ENCODE measurements at regions not wholly inside any gene's neighbourhood (a gene's known extent, or its start where the extent isn't known, plus 50 kb on each side); places are given as distances from the start of the nearest gene placed in this dataset.

DNA sequence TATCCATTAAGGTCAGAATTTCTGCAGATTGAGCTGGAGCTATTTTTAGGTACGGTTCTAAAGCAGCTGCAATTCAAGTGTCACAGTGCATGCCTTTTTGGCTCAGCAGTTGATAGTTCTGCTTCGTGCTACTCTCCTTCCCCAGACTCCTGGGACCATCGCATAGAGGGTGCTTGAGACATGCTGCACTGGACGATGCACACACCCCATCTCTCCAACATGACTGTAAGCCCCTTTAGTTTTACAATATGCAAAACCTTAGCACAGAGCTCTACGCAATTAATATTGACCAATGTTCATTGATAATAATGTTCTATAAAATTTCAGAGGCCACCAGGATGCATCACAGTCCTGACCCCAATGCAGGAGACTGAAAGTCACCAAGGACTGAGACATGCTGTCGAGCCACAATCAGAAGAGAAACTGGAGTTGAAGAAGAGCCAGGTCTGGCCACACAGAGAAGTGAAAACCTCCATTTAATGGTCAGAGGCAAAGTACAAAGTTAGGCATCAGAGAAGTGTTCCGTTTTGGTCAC, 120.9 kb upstream of the ZC3H12C start:
- Mint-ChIP-seq H3K9me3 (peaks cover under 1% of the 10 kb centered on the region), H3K36me3 (no peaks in the 10 kb centered on the region), H3K27me3 (ENCODE audit: insufficient read depth, low read depth) (no peaks in the 10 kb centered on the region), H3K27ac (no peak overlapping the region), H3K4me1 (peaks cover 6% of the 10 kb centered on the region), H3K4me3 (no peak overlapping the region)
- no peak overlapping the region for H3K4me2 ChIP-seq
- H3K9me3 ChIP-seq (ENCODE audit: low read depth): no peaks in the 10 kb centered on the region
- H3F3A ChIP-seq (ENCODE audit: low read depth): no peaks in the 10 kb centered on the region
- DNase-seq (ENCODE audit: low spot score): no peak
- no peak overlapping the region for H3K9ac ChIP-seq
- H4K20me1 ChIP-seq (ENCODE audit: low read depth): no peaks in the 10 kb centered on the region
- H3K27ac ChIP-seq: no peak overlapping the region
- no peak overlapping the region for H2AFZ ChIP-seq (replicated peaks)
- H3K4me1 ChIP-seq: peaks cover 17% of the 10 kb centered on the region
- H3K79me2 ChIP-seq (ENCODE audit: low read depth): no peaks in the 10 kb centered on the region
- no peak for TF ChIP-seq CTCF (IDR thresholded peaks at IDR 0.05)
- TF ChIP-seq EZH2 (IDR thresholded peaks at IDR 0.05): no peak
- no peak for TF ChIP-seq EZH2phosphoT487 (IDR thresholded peaks at IDR 0.05)
- no peaks in the 10 kb centered on the region for H3K27me3 ChIP-seq
- no peaks in the 10 kb centered on the region for H3K36me3 ChIP-seq
- no peak overlapping the region for H3K4me3 ChIP-seq

DNA sequence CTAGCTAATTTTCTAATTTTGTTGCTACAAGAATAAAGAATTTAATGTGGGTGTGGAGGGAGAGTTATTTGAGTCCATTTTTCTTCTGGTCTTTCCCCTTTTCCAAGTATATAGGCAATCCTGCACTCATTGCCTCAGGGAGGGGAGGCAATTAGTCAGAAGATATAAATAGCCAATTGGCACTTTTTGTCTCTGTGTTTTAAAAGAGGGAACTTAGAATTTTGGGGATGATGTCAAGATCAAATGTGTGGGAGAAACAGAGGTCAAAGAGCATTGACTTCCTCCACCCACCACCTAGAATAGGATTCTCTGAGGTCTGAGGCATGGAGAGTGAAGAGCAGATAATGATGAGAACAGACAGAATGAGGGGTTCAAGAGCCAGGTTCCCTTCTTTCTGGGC, 120.3 kb upstream of the ZC3H12C start:
- no peak overlapping the region for H3K4me3 Mint-ChIP-seq
- H2AFZ ChIP-seq (replicated peaks): no peak overlapping the region
- TF ChIP-seq CTCF (IDR thresholded peaks at IDR 0.05) (no peak), EZH2 (IDR thresholded peaks at IDR 0.05) (no peak), EZH2phosphoT487 (IDR thresholded peaks at IDR 0.05) (no peak)

DNA sequence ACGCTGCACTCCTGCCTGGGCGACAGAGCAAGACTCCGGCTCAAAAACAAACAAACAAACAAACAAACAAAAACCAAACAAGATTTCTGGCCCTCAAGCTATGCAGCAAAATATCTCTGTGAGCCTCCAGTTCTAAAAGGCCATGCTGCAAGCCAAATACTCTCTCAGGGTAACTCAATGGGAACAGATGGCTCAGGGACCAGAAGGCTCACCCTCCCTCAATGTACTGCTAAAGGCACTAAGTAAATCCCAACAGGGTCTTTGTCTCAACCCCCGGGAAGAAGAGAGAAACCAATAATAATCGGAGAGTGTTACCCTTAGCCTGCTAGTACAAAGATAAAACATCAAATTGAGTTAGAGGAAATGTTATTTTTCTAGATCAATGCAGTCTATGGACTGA, 119.7 kb upstream of the ZC3H12C start:
- Histone ChIP-seq H3K9ac (no peak overlapping the region), H3K27ac (peak overlapping the region; percentile 13), H3K9me3 (ENCODE audit: low read depth) (no peaks in the 10 kb centered on the region), H3K27me3 (no peaks in the 10 kb centered on the region), H3K36me3 (no peaks in the 10 kb centered on the region), H4K20me1 (ENCODE audit: low read depth) (no peaks in the 10 kb centered on the region), H3K79me2 (ENCODE audit: low read depth) (no peaks in the 10 kb centered on the region), H3K4me3 (no peak overlapping the region), H3K4me2 (peak overlapping the region; percentile 15), H2AFZ (replicated peaks) (no peak overlapping the region), H3K4me1 (peaks cover 17% of the 10 kb centered on the region), H3F3A (ENCODE audit: low read depth) (no peaks in the 10 kb centered on the region)
- H3K36me3 Mint-ChIP-seq: no peaks in the 10 kb centered on the region
- peaks cover 6% of the 10 kb centered on the region for H3K4me1 Mint-ChIP-seq
- H3K27me3 Mint-ChIP-seq (ENCODE audit: insufficient read depth, low read depth): no peaks in the 10 kb centered on the region
- H3K27ac Mint-ChIP-seq: peak overlapping the region; percentile 74
- peak; percentile 31 for DNase-seq (ENCODE audit: low spot score)
- no peak for TF ChIP-seq EZH2phosphoT487 (IDR thresholded peaks at IDR 0.05)
- H3K4me3 Mint-ChIP-seq: no peak overlapping the region
- peaks cover 2% of the 10 kb centered on the region for H3K9me3 Mint-ChIP-seq

More for the DNA sequence above, 120.3 kb upstream of the ZC3H12C start:
- no peaks in the 10 kb centered on the region for H3K36me3 ChIP-seq
- Mint-ChIP-seq H3K27ac (no peak overlapping the region), H3K36me3 (no peaks in the 10 kb centered on the region), H3K27me3 (ENCODE audit: insufficient read depth, low read depth) (no peaks in the 10 kb centered on the region), H3K9me3 (peaks cover 2% of the 10 kb centered on the region), H3K4me1 (peaks cover 6% of the 10 kb centered on the region)
- H4K20me1 ChIP-seq (ENCODE audit: low read depth): no peaks in the 10 kb centered on the region
- H3K4me2 ChIP-seq: peak overlapping the region; percentile 15
- no peaks in the 10 kb centered on the region for H3K27me3 ChIP-seq
- no peaks in the 10 kb centered on the region for H3K79me2 ChIP-seq (ENCODE audit: low read depth)
- H3K4me3 ChIP-seq: no peak overlapping the region
- no peaks in the 10 kb centered on the region for H3K9me3 ChIP-seq (ENCODE audit: low read depth)
- DNase-seq (ENCODE audit: low spot score): no peak
- H3K27ac ChIP-seq: no peak overlapping the region
- no peak overlapping the region for H3K9ac ChIP-seq
- H3F3A ChIP-seq (ENCODE audit: low read depth): no peaks in the 10 kb centered on the region
- H3K4me1 ChIP-seq: peaks cover 17% of the 10 kb centered on the region

- Histone ChIP-seq H2AFZ (replicated peaks) (no peak overlapping the region), H3F3A (ENCODE audit: low read depth) (no peaks in the 10 kb centered on the region), H3K9me3 (ENCODE audit: low read depth) (no peaks in the 10 kb centered on the region), H3K4me3 (no peak overlapping the region), H4K20me1 (ENCODE audit: low read depth) (no peaks in the 10 kb centered on the region), H3K36me3 (no peaks in the 10 kb centered on the region), H3K27ac (no peak overlapping the region), H3K4me1 (peaks cover 17% of the 10 kb centered on the region), H3K9ac (no peak overlapping the region), H3K4me2 (no peak overlapping the region), H3K79me2 (ENCODE audit: low read depth) (no peaks in the 10 kb centered on the region), H3K27me3 (no peaks in the 10 kb centered on the region)
- Mint-ChIP-seq H3K4me3 (no peak overlapping the region), H3K9me3 (peaks cover 2% of the 10 kb centered on the region), H3K27me3 (ENCODE audit: insufficient read depth, low read depth) (no peaks in the 10 kb centered on the region), H3K4me1 (peaks cover 6% of the 10 kb centered on the region), H3K27ac (no peak overlapping the region), H3K36me3 (no peaks in the 10 kb centered on the region)
- TF ChIP-seq EZH2 (IDR thresholded peaks at IDR 0.05): no peak
- no peak for TF ChIP-seq EZH2phosphoT487 (IDR thresholded peaks at IDR 0.05)
- no peak for TF ChIP-seq CTCF (IDR thresholded peaks at IDR 0.05)
- DNase-seq (ENCODE audit: low spot score): no peak
Observed at GRCh38 chr11:109974523-109974922, 118.7 kb upstream of the ZC3H12C start.
